MM.1S (cell line): ENCODE measurements at regions not wholly inside any gene's neighbourhood (a gene's known extent, or its start where the extent isn't known, plus 50 kb on each side); places are given as distances from the start of the nearest gene placed in this dataset.
"Not testable (repeated sequence)": the region's sequence is repeated elsewhere in the genome, so short reads cannot be mapped to it uniquely, and the experiment has no call there.

Experiments
- DNase-seq: peaks from one replicate; pipeline ENCODE4 v3.0.0-alpha.2; 2015
- H2AFZ ChIP-seq: fragments of 300-600 bp; sonication (generic); 2 replicates; pipeline ENCODE4 v1.6.0; 2016; ENCODE audit warnings: antibody characterized with exemption, low read length
- H3F3A ChIP-seq: fragments of 300-600 bp; sonication (generic); 2 replicates; pipeline ENCODE4 v1.6.1; 2016; ENCODE audit warnings: mild to moderate bottlenecking, antibody characterized with exemption, low read length, moderate library complexity, mixed read lengths; ENCODE audit not compliant: insufficient read depth
- H3K27ac ChIP-seq: fragments of 300-600 bp; sonication (generic); 2 replicates; pipeline ENCODE4 v1.5.1; 2016; ENCODE audit warnings: mild to moderate bottlenecking, low read length
- H3K27me3 ChIP-seq: fragments of 300-600 bp; sonication (generic); replicated peaks from 2 replicates; pipeline ENCODE4 v1.6.0; 2016; ENCODE audit warnings: low read length; ENCODE audit not compliant: insufficient read depth
- H3K36me3 ChIP-seq: fragments of 300-600 bp; sonication (generic); replicated peaks from 2 replicates; pipeline ENCODE4 v1.6.1; 2016; ENCODE audit warnings: mild to moderate bottlenecking, low read length, mixed read lengths; ENCODE audit not compliant: insufficient read depth
- H3K4me1 ChIP-seq: fragments of 300-600 bp; sonication (generic); 2 replicates; pipeline ENCODE4 v1.6.1; 2016; ENCODE audit warnings: low read length, mixed read lengths
- H3K4me2 ChIP-seq: fragments of 300-600 bp; sonication (generic); 2 replicates; pipeline ENCODE4 v1.6.0; 2016; ENCODE audit warnings: low read depth, low read length
- H3K4me3 ChIP-seq: fragments of 300-600 bp; sonication (generic); 2 replicates; pipeline ENCODE4 v1.5.1; 2016; ENCODE audit warnings: low read length, mixed read lengths
- H3K79me2 ChIP-seq: fragments of 300-600 bp; sonication (generic); 2 replicates; pipeline ENCODE4 v1.6.1; 2016; ENCODE audit warnings: mixed run types, low read length, mixed read lengths
- H3K9ac ChIP-seq: fragments of 300-600 bp; sonication (generic); 2 replicates; pipeline ENCODE4 v1.6.1; 2016; ENCODE audit warnings: low read length, mixed read lengths
- H3K9me2 ChIP-seq: fragments of 300-600 bp; sonication (generic); replicated peaks from 2 replicates; pipeline ENCODE4 v1.6.1; 2016; ENCODE audit warnings: mild to moderate bottlenecking, low read length, mixed read lengths; ENCODE audit not compliant: insufficient read depth
- H3K9me3 ChIP-seq: fragments of 300-600 bp; sonication (generic); replicated peaks from 2 replicates; pipeline ENCODE4 v1.6.1; 2016; ENCODE audit warnings: mild to moderate bottlenecking, low read length, mixed read lengths; ENCODE audit not compliant: insufficient read depth
- H4K20me1 ChIP-seq: fragments of 300-600 bp; sonication (generic); 2 replicates; pipeline ENCODE4 v1.6.1; 2016; ENCODE audit warnings: mild to moderate bottlenecking, low read length, moderate library complexity, mixed read lengths; ENCODE audit not compliant: insufficient read depth

GRCh38 chr2:91559886-91560614 lies 2868.6 kb downstream of the RPIA start:
- not testable (repeated sequence) for H2AFZ ChIP-seq, H3F3A ChIP-seq, H3K79me2 ChIP-seq, H3K4me2 ChIP-seq, H3K4me3 ChIP-seq, H3K9me3 ChIP-seq, H3K9me2 ChIP-seq, H3K36me3 ChIP-seq, H4K20me1 ChIP-seq, H3K9ac ChIP-seq, H3K27me3 ChIP-seq, H3K27ac ChIP-seq, DNase-seq, H3K4me1 ChIP-seq

- not testable (repeated sequence) for H3K27me3 ChIP-seq, H3F3A ChIP-seq, H3K4me2 ChIP-seq, H3K36me3 ChIP-seq, H3K4me1 ChIP-seq, H3K27ac ChIP-seq, H3K9me2 ChIP-seq, H4K20me1 ChIP-seq, H3K79me2 ChIP-seq, H3K9me3 ChIP-seq, H3K9ac ChIP-seq, H2AFZ ChIP-seq, H3K4me3 ChIP-seq, DNase-seq
Observed at GRCh38 chr2:91562184-91562583, 2870.7 kb downstream of the RPIA start.

DNA sequence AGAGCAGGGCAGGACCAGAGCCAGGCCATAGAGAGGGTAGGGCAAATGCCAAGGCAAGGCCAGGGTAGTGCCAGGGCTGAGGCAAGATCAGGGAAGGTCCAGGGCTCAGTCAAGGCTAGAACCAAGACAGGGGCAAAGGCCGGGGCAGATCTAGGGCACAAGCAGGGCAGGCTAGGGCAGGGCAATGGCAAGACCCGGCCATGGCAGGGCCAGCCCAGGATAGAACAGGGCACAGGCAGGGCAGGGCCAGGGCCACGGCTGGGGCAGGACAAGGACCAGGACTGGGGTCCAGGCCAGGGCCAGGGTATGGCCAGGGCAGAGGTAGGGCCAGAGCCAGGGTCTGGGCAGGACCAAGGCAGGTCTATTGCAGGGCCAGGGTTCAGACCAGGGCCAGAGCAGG lies 2873.2 kb downstream of the RPIA start:
- not testable (repeated sequence) for H3F3A ChIP-seq, H3K36me3 ChIP-seq, H3K9me3 ChIP-seq, H3K4me3 ChIP-seq, H3K27me3 ChIP-seq, H3K9me2 ChIP-seq, H3K79me2 ChIP-seq, H3K27ac ChIP-seq, H3K9ac ChIP-seq, H3K4me2 ChIP-seq, H3K4me1 ChIP-seq, DNase-seq, H2AFZ ChIP-seq, H4K20me1 ChIP-seq

- H4K20me1 ChIP-seq, H3K27ac ChIP-seq, H3K4me2 ChIP-seq, H3K4me3 ChIP-seq, DNase-seq, H3K9ac ChIP-seq, H3F3A ChIP-seq, H3K9me2 ChIP-seq, H3K36me3 ChIP-seq, H2AFZ ChIP-seq, H3K79me2 ChIP-seq, H3K9me3 ChIP-seq, H3K4me1 ChIP-seq, H3K27me3 ChIP-seq: not testable (repeated sequence)
Observed at GRCh38 chr2:91565689-91566430, 2874.4 kb downstream of the RPIA start.

DNA sequence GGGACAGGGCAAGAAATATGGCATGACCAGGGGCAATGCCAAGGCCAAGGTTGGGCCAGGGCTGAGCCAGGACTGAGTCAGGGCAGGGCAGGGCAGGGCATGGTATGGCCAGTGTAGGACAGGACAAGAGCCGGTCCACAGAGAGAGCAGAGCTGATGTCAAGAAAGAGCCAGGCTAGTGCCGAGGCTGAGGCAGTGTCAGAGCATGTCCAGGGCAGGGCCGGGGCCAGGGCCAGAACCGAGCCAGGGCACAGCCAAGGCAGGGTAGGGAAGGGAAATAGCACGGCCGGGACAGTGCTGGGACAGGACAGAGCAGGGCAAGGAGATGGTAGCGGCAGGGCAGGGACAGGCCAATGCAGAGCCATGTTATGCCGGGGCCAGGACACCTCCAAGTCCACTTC lies 2875.1 kb downstream of the RPIA start:
- not testable (repeated sequence) for H3K9me3 ChIP-seq, H3K9me2 ChIP-seq, H3K4me3 ChIP-seq, DNase-seq, H3F3A ChIP-seq, H3K4me2 ChIP-seq, H3K27ac ChIP-seq, H3K36me3 ChIP-seq, H3K27me3 ChIP-seq, H2AFZ ChIP-seq, H3K4me1 ChIP-seq, H3K9ac ChIP-seq, H4K20me1 ChIP-seq, H3K79me2 ChIP-seq

- H3K36me3 ChIP-seq, H3K79me2 ChIP-seq, H4K20me1 ChIP-seq, H2AFZ ChIP-seq, DNase-seq, H3K9ac ChIP-seq, H3K27me3 ChIP-seq, H3F3A ChIP-seq, H3K9me2 ChIP-seq, H3K27ac ChIP-seq, H3K4me2 ChIP-seq, H3K4me3 ChIP-seq, H3K9me3 ChIP-seq, H3K4me1 ChIP-seq: not testable (repeated sequence)
Observed at GRCh38 chr2:91567546-91568335, 2876.3 kb downstream of the RPIA start.

DNA sequence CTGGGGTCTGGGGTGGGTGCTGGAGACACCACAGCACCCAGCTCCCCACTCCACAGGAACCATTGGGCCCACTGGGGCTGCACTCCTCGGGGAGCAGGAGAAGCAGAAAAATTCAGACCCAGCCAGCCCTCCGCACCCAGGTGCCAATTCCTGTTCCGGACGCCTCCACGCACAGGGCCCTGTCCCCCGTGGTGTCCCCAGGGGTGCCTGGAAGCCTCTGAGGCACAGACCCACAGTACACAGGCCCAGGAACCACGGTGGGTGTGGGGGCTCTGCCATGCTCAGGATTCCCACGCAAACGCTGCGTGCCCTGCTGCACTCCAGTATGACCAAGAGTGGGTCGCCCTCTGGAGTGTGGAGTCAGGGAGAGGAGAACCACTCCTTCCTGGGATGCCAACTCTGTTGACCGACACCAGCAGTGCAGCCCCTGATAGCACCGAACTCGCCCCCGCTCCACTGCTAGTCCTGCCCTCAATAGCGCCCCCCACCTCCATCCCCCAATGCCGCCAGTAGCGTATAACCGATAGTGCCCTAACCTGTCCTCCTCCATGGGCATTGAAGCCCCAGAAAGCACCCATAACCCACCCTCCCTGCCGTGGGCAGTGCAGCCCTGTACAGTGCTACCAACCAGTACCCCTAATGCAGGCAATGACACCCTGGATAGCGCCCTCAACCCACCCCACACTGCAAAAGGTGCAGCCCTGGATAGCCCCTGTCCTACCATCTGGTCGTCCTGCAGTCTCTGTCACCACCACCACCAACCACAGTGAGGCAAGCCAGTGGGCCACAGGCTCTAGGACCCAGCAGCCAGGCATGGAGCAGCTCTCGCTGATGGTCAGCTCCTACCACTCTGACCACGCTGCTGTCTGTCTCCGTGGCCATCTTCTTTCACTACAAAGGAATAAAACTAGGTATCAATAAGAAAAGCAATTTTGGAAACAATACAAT lies 2877.2 kb downstream of the RPIA start:
- H3F3A ChIP-seq, H3K36me3 ChIP-seq: not testable (repeated sequence)

More for the DNA sequence above, 2877.2 kb downstream of the RPIA start:
- not testable (repeated sequence) for DNase-seq, H3K27ac ChIP-seq, H2AFZ ChIP-seq, H3K9me2 ChIP-seq, H3K27me3 ChIP-seq, H3K9ac ChIP-seq, H3K4me2 ChIP-seq, H3K79me2 ChIP-seq, H3K9me3 ChIP-seq, H4K20me1 ChIP-seq, H3K4me3 ChIP-seq, H3K4me1 ChIP-seq
